A673 (cell line): ENCODE measurements at regions not wholly inside any gene's neighbourhood (a gene's known extent, or its start where the extent isn't known, plus 50 kb on each side); places are given as distances from the start of the nearest gene placed in this dataset.

Experiments used
- BruUV-seq: library from RNA; stranded (reverse); fragments of 400-500 nt; replicated peaks from 2 replicates; lab custom pipeline; 2021; lab: Mats Ljungman, UMichigan
- CTCF ChIA-PET: fragments of 300-600 bp; sonication (Branson Sonifier 250); formaldehyde crosslinking; loops from one replicate; lab custom pipeline; 2022; ENCODE audit warnings: antibody characterized with exemption; lab: Charles Lee
- POLR2A ChIA-PET: fragments of 300-600 bp; sonication (Branson Sonifier 250); formaldehyde crosslinking; loops from one replicate; lab custom pipeline; 2022; ENCODE audit warnings: antibody characterized with exemption; ENCODE audit not compliant: low non-redundant PET; lab: Charles Lee
- DNase-seq: peaks from one replicate; pipeline ENCODE4 v3.0.0-alpha.2; 2015; ENCODE audit warnings: low spot score
- H3K27ac ChIP-seq: fragments of 200-600 bp; sonication (generic); 2 replicates; pipeline ENCODE4 v1.5.1; 2016; ENCODE audit warnings: mixed run types, low read depth, mild to moderate bottlenecking, mixed read lengths, antibody characterized with exemption, low read length; ENCODE audit not compliant: poor library complexity, severe bottlenecking
- H3K27me3 ChIP-seq: fragments of 200-600 bp; sonication (generic); replicated peaks from 2 replicates; pipeline ENCODE4 v1.6.1; 2017; ENCODE audit warnings: mixed run types, low read depth, mild to moderate bottlenecking, mixed read lengths, antibody characterized with exemption, low read length; ENCODE audit not compliant: insufficient read depth, poor library complexity
- H3K36me3 ChIP-seq: fragments of 200-600 bp; sonication (generic); 2 replicates; pipeline ENCODE4 v1.6.1; 2016; ENCODE audit warnings: mixed run types, mild to moderate bottlenecking, mixed read lengths, antibody characterized with exemption, low read length; ENCODE audit not compliant: insufficient read depth, poor library complexity, severe bottlenecking
- H3K4me1 ChIP-seq: fragments of 200-600 bp; sonication (generic); 2 replicates; pipeline ENCODE4 v1.6.1; 2017; ENCODE audit warnings: mixed run types, mild to moderate bottlenecking, mixed read lengths, antibody characterized with exemption, low read length; ENCODE audit not compliant: insufficient read depth, poor library complexity, severe bottlenecking
- H3K4me3 ChIP-seq: fragments of 200-600 bp; sonication (generic); 2 replicates; pipeline ENCODE4 v1.5.1; 2016; ENCODE audit warnings: low read depth, mixed run types, mild to moderate bottlenecking, mixed read lengths, low read length; ENCODE audit not compliant: poor library complexity, severe bottlenecking
- H3K9me3 ChIP-seq: fragments of 200-600 bp; sonication (generic); 2 replicates; pipeline ENCODE4 v1.6.1; 2016; ENCODE audit warnings: mixed run types, low read depth, mild to moderate bottlenecking, mixed read lengths, antibody characterized with exemption, low read length; ENCODE audit not compliant: poor library complexity, severe bottlenecking
- CTCF ChIP-seq: fragments of 300-800, 200-600 bp; sonication (generic); conservative IDR thresholded peaks from 2 replicates; pipeline ENCODE4 v1.5.1; 2017; ENCODE audit warnings: low read depth, mild to moderate bottlenecking, antibody characterized with exemption, low read length, moderate library complexity, mixed read lengths
- EZH2 ChIP-seq: fragments of 200-600 bp; sonication (generic); IDR thresholded peaks from 2 replicates; pipeline ENCODE4 v1.6.1; 2017; ENCODE audit warnings: borderline replicate concordance, low read depth, mild to moderate bottlenecking, mixed read lengths, antibody characterized with exemption, low read length; ENCODE audit not compliant: poor library complexity, severe bottlenecking
- intact Hi-C: fragments of 100-400 bp; cut with micrococcal nuclease; formaldehyde crosslinking; loops from one replicate; pipeline ENCODE4 v1.10.0; 2022; ENCODE audit not compliant: unreplicated experiment

GRCh38 chr3:45320986-45321385, 67.4 kb upstream of the LARS2 start:
- Histone ChIP-seq H3K4me3 (no peak overlapping the region), H3K27me3 (no peaks in the 10 kb centered on the region), H3K9me3 (no peaks in the 10 kb centered on the region), H3K27ac (no peak overlapping the region), H3K4me1 (no peaks in the 10 kb centered on the region), H3K36me3 (no peaks in the 10 kb centered on the region)
- TF ChIP-seq EZH2 = no peak
- TF ChIP-seq CTCF = no peak
- no peak for DNase-seq
- POLR2A ChIA-PET = no interaction called here
- BruUV-seq = no TSS peak
- CTCF ChIA-PET = no interaction called here
- intact Hi-C loops = no loop called here

GRCh38 chr3:45321607-45322391, 66.6 kb upstream of the LARS2 start:
- CTCF ChIA-PET = no interaction called here
- intact Hi-C loops = no loop called here
- no peak for DNase-seq

GRCh38 chr3:45322616-45323015, 65.8 kb upstream of the LARS2 start:
- intact Hi-C loops = no loop called here
- Histone ChIP-seq H3K9me3 (no peaks in the 10 kb centered on the region), H3K4me3 (no peak overlapping the region), H3K36me3 (no peaks in the 10 kb centered on the region), H3K4me1 (no peaks in the 10 kb centered on the region), H3K27me3 (no peaks in the 10 kb centered on the region), H3K27ac (no peak overlapping the region)
- ChIA-PET POLR2A (no interaction called here), CTCF (no interaction called here)
- no TSS peak for BruUV-seq
- DNase-seq = no peak
- no peak for TF ChIP-seq EZH2
- TF ChIP-seq CTCF = no peak

More at GRCh38 chr3:45321607-45322391, 66.6 kb upstream of the LARS2 start:
- H3K9me3 ChIP-seq = no peaks in the 10 kb centered on the region
- TF ChIP-seq CTCF = no peak
- no TSS peak for BruUV-seq
- no peak overlapping the region for H3K4me3 ChIP-seq
- POLR2A ChIA-PET = no interaction called here
- H3K36me3 ChIP-seq = no peaks in the 10 kb centered on the region
- H3K27ac ChIP-seq = no peak overlapping the region
- no peaks in the 10 kb centered on the region for H3K4me1 ChIP-seq
- no peaks in the 10 kb centered on the region for H3K27me3 ChIP-seq
